ENCODE measurements at regions not wholly inside any gene's neighbourhood (a gene's known extent, or its start where the extent isn't known, plus 50 kb on each side); places are given as distances from the start of the nearest gene placed in this dataset.

- Mint-ChIP-seq H3K36me3 (no peaks in the 10 kb centered on the region), H3K4me1 (ENCODE audit: low read depth in 2 of 2) (no peaks in the 10 kb centered on the region), H3K9me3 (no peaks in the 10 kb centered on the region), H3K4me3 (no peak overlapping the region), H3K27ac (no peak overlapping the region), H3K27me3 (peaks cover 0 to 14% of the 10 kb centered on the region in 2 donors)
- no peak for DNase-seq (ENCODE audit: low spot score)
- ATAC-seq: no peak
Measured at GRCh38 chr17:72338847-72339790, 218.3 kb downstream of the SOX9 start.

GRCh38 chr17:72340836-72341235 lies 220.0 kb downstream of the SOX9 start:
- Mint-ChIP-seq H3K27me3 (peaks cover 0 to 9% of the 10 kb centered on the region in 2 donors), H3K27ac (no peak overlapping the region), H3K9me3 (no peaks in the 10 kb centered on the region), H3K4me3 (no peak overlapping the region), H3K36me3 (no peaks in the 10 kb centered on the region), H3K4me1 (ENCODE audit: low read depth in 2 of 2) (no peaks in the 10 kb centered on the region)
- DNase-seq (ENCODE audit: low spot score) (no peak), ATAC-seq (no peak)

GRCh38 chr17:72342061-72342460 lies 221.2 kb downstream of the SOX9 start:
- DNase-seq (ENCODE audit: low spot score): no peak
- no peak overlapping the region for H3K27ac Mint-ChIP-seq
- no peak overlapping the region for H3K4me3 Mint-ChIP-seq
- no peaks in the 10 kb centered on the region for H3K9me3 Mint-ChIP-seq
- peaks cover 0 to 15% of the 10 kb centered on the region in 2 donors for H3K27me3 Mint-ChIP-seq
- H3K36me3 Mint-ChIP-seq: no peaks in the 10 kb centered on the region
- no peak for ATAC-seq
- H3K4me1 Mint-ChIP-seq (ENCODE audit: low read depth in 2 of 2): no peaks in the 10 kb centered on the region

GRCh38 chr17:72342627-72343527 lies 222.1 kb downstream of the SOX9 start:
- Mint-ChIP-seq H3K9me3 (no peaks in the 10 kb centered on the region), H3K4me1 (ENCODE audit: low read depth in 2 of 2) (no peaks in the 10 kb centered on the region), H3K27me3 (peaks cover 0 to 8% of the 10 kb centered on the region in 2 donors), H3K4me3 (no peak overlapping the region), H3K27ac (no peak overlapping the region), H3K36me3 (no peaks in the 10 kb centered on the region)
- DNase-seq (ENCODE audit: low spot score) (no peak), ATAC-seq (no peak)

- no peaks in the 10 kb centered on the region for H3K4me1 Mint-ChIP-seq (ENCODE audit: low read depth in 2 of 2)
- DNase-seq (ENCODE audit: low spot score): no peak
- H3K27me3 Mint-ChIP-seq: peaks cover 0 to 6% of the 10 kb centered on the region in 2 donors
- no peak overlapping the region for H3K4me3 Mint-ChIP-seq
- H3K9me3 Mint-ChIP-seq: no peaks in the 10 kb centered on the region
- ATAC-seq: no peak
- H3K36me3 Mint-ChIP-seq: no peaks in the 10 kb centered on the region
- no peak overlapping the region for H3K27ac Mint-ChIP-seq
Measured at GRCh38 chr17:72343911-72344310, 223.1 kb downstream of the SOX9 start.

- H3K4me3 Mint-ChIP-seq: no peak overlapping the region
Measured at GRCh38 chr17:72344613-72345012, 223.8 kb downstream of the SOX9 start.

GRCh38 chr17:72345088-72345487 lies 224.3 kb downstream of the SOX9 start:
- Mint-ChIP-seq H3K4me1 (ENCODE audit: low read depth in 2 of 2) (no peaks in the 10 kb centered on the region), H3K36me3 (no peaks in the 10 kb centered on the region), H3K4me3 (no peak overlapping the region), H3K27ac (no peak overlapping the region), H3K27me3 (peaks cover 0 to 6% of the 10 kb centered on the region in 2 donors), H3K9me3 (no peaks in the 10 kb centered on the region)
- DNase-seq (ENCODE audit: low spot score): no peak
- ATAC-seq: no peak

More at GRCh38 chr17:72344613-72345012, 223.8 kb downstream of the SOX9 start:
- Mint-ChIP-seq H3K27ac (no peak overlapping the region), H3K36me3 (no peaks in the 10 kb centered on the region), H3K4me1 (ENCODE audit: low read depth in 2 of 2) (no peaks in the 10 kb centered on the region), H3K9me3 (no peaks in the 10 kb centered on the region), H3K27me3 (peaks cover 0 to 6% of the 10 kb centered on the region in 2 donors)
- DNase-seq (ENCODE audit: low spot score) (no peak), ATAC-seq (no peak)

- DNase-seq (ENCODE audit: low spot score) (no peak), ATAC-seq (no peak)
- Mint-ChIP-seq H3K4me1 (ENCODE audit: low read depth in 2 of 2) (no peaks in the 10 kb centered on the region), H3K27me3 (peaks cover 0 to 6% of the 10 kb centered on the region in 2 donors), H3K4me3 (no peak overlapping the region), H3K36me3 (no peaks in the 10 kb centered on the region), H3K9me3 (no peaks in the 10 kb centered on the region), H3K27ac (no peak overlapping the region)
Measured at GRCh38 chr17:72345536-72345935, 224.7 kb downstream of the SOX9 start.

- Mint-ChIP-seq H3K9me3 (no peaks in the 10 kb centered on the region), H3K27me3 (peaks cover 0 to 6% of the 10 kb centered on the region in 2 donors), H3K4me1 (ENCODE audit: low read depth in 2 of 2) (no peaks in the 10 kb centered on the region), H3K4me3 (no peak overlapping the region), H3K27ac (no peak overlapping the region), H3K36me3 (no peaks in the 10 kb centered on the region)
- ATAC-seq (no peak), DNase-seq (ENCODE audit: low spot score) (no peak)
Measured at GRCh38 chr17:72346306-72346705, 225.5 kb downstream of the SOX9 start.

- H3K27me3 Mint-ChIP-seq: peaks cover 0 to 8% of the 10 kb centered on the region in 2 donors
- ATAC-seq: no peak
- H3K9me3 Mint-ChIP-seq: peaks cover 2% of the 10 kb centered on the region
Measured at GRCh38 chr17:72349011-72349410, 228.2 kb downstream of the SOX9 start.

GRCh38 chr17:72349491-72349995 lies 228.7 kb downstream of the SOX9 start:
- no peak overlapping the region for H3K4me3 Mint-ChIP-seq
- H3K36me3 Mint-ChIP-seq: no peaks in the 10 kb centered on the region
- H3K9me3 Mint-ChIP-seq: peaks cover 5% of the 10 kb centered on the region
- DNase-seq (ENCODE audit: low spot score): no peak
- no peak overlapping the region for H3K27ac Mint-ChIP-seq
- no peaks in the 10 kb centered on the region for H3K4me1 Mint-ChIP-seq (ENCODE audit: low read depth in 2 of 2)
- no peak for ATAC-seq
- H3K27me3 Mint-ChIP-seq: peaks cover 0 to 12% of the 10 kb centered on the region in 2 donors

More at GRCh38 chr17:72349011-72349410, 228.2 kb downstream of the SOX9 start:
- H3K4me1 Mint-ChIP-seq (ENCODE audit: low read depth in 2 of 2): no peaks in the 10 kb centered on the region
- H3K27ac Mint-ChIP-seq: no peak overlapping the region
- no peak for DNase-seq (ENCODE audit: low spot score)
- H3K36me3 Mint-ChIP-seq: no peaks in the 10 kb centered on the region
- H3K4me3 Mint-ChIP-seq: no peak overlapping the region

- Mint-ChIP-seq H3K27me3 (peaks cover 0 to 12% of the 10 kb centered on the region in 2 donors), H3K4me3 (no peak overlapping the region), H3K4me1 (ENCODE audit: low read depth in 2 of 2) (no peaks in the 10 kb centered on the region), H3K36me3 (no peaks in the 10 kb centered on the region), H3K9me3 (peaks cover 5% of the 10 kb centered on the region), H3K27ac (no peak overlapping the region)
- no peak for ATAC-seq
- no peak for DNase-seq (ENCODE audit: low spot score)
Measured at GRCh38 chr17:72350073-72350472, 229.3 kb downstream of the SOX9 start.

GRCh38 chr17:72351365-72351764 lies 230.5 kb downstream of the SOX9 start:
- Mint-ChIP-seq H3K4me3 (no peak overlapping the region), H3K27ac (no peak overlapping the region), H3K9me3 (peaks cover 8% of the 10 kb centered on the region), H3K4me1 (ENCODE audit: low read depth in 2 of 2) (no peaks in the 10 kb centered on the region), H3K36me3 (no peaks in the 10 kb centered on the region), H3K27me3 (peaks cover 3 to 8% of the 10 kb centered on the region in 2 donors)
- no peak for ATAC-seq
- no peak for DNase-seq (ENCODE audit: low spot score)
